HG02798 (cell line): ENCODE measurements at regions not wholly inside any gene's neighbourhood (a gene's known extent, or its start where the extent isn't known, plus 50 kb on each side); places are given as distances from the start of the nearest gene placed in this dataset.
"Not testable (repeated sequence)": the region's sequence is repeated elsewhere in the genome, so short reads cannot be mapped to it uniquely, and the experiment has no call there.

Source experiments
- ATAC-seq: cut with Tn5 transposase; IDR thresholded peaks from one replicate; pipeline ENCODE4 v1.9.1; 2021; ENCODE audit warnings: mild to moderate bottlenecking; ENCODE audit not compliant: unreplicated experiment, poor library complexity

DNA sequence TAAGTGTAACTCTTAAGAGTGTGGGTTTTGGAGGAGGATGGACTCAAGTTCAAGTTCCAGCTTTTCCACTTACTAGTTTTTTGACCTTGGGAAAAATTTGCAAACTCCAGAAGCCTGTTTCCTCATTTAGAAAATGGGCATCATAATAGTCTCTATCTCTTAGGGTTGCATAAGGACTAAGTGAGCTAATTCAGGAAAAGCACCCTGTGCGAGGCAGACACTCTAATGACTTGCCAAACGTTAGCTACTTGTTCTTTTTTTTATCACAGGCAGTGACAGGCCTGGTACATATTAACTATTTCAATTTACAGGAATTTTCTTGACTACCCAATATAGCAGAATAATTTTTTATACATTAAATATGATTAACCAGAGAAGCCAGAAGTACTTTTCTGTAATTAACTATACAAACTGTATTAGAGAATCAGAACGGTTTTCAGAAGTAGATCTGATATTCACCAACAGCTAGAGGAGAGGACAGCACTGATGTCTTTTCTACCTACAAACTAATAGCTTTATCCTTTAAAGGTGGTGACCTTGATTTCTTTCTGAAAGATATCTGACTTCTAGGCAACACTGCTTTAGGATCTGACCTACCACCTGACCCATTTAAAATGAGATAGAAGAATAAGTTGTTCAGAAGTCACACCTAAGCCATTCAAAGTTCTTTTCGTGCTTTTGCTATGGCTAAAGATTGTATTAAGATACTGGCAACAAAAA lies 139.6 kb upstream of the HAND2 start:
- ATAC-seq = no peak

DNA sequence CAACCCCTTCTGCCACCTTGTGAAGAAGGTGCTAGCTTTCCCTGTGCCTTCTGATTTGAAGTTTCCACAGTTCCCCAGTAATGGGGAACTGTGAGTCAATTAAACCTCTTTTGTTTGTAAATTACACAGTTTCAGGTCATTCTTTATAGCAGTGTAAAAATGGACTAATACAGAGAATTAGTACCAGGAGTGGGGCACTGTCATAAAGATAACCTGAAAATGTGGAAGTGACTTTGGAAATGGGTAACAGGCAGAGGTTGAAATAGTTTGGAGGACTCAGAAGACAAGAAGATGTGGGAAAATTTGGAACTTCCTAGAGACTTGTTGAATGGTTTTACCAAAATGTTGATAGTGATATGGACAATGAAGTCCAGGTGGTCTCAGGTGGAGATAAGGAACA lies 131.0 kb upstream of the HAND2 start:
- ATAC-seq = no peak

DNA sequence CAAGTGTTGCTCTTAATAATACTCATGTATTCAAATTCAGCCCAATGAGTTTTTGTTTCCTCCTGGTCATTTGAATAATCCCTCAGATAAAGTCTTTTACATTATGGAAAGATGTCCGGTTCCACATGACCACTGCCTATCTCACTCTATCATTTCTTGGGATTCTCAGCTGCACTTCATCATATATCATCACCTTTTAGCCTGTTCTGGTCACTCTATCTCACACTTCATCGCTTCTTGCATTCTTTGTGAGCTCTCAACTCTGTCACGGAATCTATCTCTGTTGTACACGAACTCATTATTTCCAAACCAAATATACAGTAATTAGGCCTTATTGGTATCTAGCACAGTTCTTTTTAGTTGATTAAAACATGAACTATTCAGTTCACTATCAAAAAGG lies 126.9 kb upstream of the HAND2 start:
- no peak for ATAC-seq

DNA sequence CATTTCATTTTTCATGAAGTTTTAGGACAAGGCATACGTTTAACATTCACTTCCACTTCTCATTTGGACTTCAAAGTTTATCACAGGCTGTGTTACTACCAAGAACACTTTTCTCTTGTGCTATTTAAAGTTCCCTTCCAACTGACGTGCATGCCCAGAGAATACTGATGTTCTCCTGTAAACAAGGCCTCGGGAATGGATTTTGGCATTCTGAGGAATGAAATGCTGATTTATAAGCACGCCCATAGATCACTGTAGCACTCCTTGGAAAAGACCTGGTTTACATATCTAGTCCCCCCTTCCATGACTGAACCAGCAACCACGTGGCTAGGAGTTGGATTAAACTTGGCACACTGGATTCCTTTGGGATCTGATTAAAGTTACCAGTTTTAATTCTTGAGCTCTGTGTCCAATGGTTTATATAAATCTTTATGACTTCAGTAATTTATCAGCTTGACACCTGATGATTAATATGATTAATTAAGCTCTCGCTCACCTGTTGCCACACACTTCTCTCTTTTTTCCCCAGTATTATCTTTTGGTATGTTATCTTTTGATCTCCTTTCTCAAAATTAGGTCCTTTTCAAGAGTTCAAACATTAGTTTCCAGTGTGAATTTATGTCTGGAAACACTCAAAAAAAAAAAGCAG lies 122.4 kb upstream of the HAND2 start:
- ATAC-seq = no peak

DNA sequence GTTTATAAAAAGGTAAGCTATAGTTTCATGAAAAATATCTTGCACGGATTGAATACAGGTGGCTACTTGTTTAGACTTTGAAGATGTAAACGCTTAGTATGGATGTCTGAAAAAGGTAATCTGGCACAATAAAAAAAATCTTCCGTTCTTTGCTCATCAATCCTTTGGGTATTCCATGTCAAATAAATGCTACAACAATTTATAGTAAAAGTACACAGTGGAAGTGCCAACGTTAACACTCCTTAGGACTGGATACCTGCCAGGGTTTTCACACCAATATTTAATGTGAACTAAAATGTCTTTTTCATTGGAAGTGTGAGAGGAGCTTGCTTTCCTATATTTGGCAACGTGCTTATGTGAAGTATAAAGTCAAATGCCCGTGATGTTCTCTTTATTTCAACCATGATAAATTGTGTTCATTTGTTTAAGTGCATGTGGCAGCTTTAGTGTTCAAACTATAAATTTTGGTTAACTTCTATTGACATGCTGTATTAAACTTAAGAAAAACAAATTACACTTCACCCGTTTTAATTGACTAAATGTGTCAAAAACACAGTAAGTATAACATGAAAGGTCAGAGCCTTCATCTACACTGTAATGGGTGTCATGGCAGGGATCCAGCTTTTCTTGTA lies 121.7 kb upstream of the HAND2 start:
- ATAC-seq = no peak

DNA sequence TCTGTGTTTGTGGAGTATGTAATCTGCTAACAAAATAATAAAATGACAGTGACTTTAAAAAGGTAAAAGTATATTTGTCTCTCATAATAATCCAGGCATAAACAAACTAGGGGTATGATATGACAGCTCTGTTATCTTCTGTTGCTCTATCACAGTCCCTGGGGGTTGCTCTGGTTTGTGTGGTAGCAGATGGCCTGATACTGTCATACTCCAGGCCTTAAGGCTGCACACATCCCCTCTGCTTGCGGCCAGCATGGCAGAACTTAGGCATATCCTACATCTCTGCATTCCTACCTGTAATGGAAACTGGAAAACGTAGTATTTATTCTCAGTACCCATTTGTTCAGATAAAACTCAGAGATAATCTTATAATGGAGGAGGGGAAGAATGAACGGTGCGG lies 117.9 kb upstream of the HAND2 start:
- ATAC-seq = no peak

DNA sequence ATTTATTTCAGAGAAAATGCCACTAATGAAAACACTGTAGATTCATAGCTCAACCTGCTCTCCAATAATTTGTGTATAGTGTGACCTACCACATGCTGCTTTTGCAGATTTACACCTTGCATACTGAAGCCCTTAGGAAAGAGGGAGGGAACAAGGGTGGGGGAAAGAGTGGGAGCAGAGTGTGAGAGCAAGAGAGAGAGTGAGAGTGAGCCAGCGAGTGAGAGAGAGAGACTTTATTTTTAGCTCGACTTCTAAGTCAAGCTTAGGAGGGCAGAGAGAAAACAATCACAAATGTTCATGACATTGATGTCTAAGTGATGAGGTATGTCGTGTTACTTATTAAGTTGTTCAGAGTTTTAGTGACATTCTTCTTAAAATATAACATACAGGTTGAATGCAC lies 112.5 kb upstream of the HAND2 start:
- ATAC-seq = no peak

DNA sequence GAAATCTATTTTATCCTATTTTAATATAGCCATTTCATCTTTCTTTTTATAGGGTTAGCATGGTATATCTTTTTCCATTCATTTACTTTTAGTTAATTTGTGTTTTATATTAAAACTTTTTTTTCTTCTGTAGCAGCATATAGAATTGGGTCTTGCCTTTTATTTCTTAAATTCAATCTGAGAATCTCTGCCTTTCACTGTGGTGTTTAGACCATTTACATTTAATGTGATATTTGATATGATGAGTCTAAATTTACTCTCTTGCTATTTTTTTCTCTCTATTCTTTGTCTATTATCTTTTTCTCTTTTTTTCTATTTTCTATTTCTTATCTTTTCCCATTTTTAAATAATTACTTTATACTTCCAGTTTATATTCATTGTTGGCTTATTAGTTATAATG lies 105.4 kb upstream of the HAND2 start:
- ATAC-seq = no peak

DNA sequence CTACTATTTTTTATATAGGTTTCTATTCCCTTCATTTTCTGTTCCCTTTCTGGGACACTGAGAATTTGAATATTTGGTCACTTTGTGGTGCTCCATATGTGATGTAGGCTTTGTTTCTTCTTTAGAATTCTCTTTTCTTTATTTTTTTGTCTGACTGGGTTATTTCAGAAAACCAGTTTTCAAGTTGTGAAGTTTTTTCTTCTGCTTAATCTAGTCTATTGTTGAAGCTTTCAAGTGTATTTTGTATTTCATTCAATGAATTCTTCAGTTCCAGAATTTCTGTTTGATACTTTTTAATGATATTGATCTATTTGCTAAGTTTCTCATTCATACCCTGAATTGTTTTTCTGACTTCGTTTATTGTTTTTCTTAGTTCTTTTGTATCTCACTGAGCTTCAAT lies 96.2 kb upstream of the HAND2 start:
- ATAC-seq = no peak

DNA sequence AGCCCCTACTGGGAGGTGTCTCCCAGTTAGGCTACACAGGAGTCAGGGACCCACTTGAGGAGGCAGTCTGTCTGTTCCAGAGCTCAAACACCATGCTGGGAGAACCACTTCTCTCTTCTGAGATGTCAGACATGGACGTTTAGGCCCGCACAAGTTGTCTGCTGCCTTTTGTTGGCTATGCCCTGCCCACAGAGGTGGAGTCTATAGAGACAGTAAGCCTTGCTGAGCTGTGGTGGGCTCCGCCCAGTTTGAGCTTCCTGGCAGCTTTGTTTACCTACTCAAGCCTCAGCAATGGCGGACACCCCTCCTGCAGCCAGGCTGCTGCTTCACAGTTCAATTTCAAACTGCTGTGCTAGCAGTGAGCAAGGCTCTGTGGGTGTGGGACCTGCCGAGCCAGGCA lies 88.6 kb upstream of the HAND2 start:
- not testable (repeated sequence) for ATAC-seq

DNA sequence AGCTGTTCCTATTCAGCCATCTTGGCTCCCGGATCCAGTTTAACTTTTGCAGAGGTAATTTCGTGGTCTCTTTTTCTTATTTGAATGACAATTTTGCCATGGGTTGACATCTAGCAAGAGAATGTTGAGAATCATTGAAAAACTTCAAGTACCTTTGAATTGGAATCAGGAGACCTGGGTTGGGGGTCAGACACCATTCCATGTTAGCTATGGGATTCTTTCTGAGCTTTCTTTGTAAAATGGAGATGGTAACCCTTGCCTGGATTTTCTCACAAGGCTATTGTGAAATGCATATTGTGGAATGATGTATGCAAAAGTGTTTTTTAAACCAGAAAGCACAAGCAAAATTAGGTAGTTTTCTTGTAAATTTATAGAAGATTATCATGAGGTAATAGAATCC lies 79.1 kb upstream of the HAND2 start:
- ATAC-seq = no peak

DNA sequence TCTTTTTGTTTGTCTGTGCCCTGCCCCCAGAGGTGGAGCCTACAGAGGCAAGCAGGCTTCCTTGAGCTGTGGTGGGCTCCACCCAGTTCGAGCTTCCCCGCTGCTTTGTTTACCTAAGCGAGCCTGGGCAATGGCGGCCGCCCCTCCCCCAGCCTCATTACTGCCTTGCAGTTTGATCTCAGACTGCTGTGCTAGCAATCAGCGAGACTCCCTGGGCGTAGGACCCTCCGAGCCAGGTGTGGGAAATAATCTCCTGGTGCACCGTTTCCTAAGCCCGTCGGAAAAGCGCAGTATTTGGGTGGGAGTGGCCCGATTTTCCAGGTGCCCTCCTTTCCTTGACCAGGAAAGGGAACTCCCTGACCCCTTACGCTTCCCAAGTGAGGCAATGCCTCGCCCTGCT lies 78.6 kb upstream of the HAND2 start:
- not testable (repeated sequence) for ATAC-seq

DNA sequence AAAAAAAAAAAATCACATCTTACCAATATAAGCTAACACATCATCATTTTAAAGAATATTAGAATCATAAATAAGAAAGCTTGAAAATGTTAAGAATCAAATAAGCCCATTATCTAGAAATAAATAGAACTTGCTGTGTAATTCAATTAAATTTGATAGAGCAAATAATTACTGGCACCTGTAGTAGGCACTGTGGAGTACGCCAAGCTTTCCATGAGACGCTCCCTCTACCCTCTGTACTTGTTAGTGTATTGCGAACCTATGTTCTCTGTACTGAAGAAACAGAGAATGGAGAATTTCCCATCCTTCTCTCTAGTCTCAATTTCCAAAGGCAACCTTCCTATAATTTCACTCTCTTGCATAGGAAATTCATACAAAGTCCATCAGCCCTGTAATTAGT lies 61.7 kb upstream of the HAND2 start:
- no peak for ATAC-seq

DNA sequence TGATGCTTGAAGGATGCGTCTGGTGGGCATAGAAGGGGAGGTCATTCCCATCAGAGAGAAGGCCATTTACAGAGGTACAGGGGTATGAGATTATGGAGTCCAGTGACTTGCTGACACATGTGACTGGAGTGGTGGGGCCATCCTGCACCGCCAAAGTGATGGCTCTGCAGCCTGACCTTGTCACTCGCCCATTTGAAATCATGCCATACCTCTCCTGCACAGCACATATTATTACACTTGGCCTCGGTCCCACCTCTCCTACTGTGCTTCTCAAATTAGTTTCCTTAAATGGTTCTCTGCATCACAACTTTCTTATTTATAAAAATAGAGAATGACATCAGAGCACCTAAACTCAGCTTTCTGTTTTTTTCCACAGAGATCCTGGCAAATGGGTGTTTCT lies 60.7 kb upstream of the HAND2 start:
- ATAC-seq = no peak

DNA sequence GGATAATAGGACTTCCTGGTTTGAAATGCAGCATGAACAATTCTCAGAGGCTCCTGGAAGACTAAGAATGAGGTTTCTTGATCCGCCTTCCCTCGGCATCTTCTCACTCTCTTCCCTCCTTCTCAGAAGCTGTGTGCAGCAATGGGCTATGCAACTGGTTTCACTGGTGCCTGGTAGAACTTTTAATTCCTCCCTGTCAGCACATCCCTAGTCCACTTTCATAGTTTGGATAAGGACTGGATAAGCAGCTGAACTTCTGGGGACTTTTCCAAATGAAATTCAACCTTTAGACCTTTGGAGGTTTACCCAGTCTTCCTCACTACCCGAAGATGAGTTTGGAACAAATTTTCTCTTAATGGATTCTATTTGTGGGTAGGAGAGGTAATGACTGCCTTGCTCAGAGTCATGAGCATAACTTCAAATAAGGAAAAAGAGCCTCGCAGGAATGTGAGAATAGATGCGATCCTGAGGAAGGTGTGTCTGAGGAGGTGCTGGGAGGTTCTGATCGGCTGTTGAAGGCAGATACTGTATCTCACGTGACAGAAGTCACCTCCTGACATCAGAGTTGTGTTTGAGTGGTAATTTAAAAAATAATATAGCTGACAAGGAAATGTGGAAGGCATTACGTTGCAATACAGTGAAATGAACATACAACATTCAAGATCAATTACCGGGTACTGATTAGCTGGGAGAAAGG lies 56.0 kb upstream of the HAND2 start:
- ATAC-seq = no peak

DNA sequence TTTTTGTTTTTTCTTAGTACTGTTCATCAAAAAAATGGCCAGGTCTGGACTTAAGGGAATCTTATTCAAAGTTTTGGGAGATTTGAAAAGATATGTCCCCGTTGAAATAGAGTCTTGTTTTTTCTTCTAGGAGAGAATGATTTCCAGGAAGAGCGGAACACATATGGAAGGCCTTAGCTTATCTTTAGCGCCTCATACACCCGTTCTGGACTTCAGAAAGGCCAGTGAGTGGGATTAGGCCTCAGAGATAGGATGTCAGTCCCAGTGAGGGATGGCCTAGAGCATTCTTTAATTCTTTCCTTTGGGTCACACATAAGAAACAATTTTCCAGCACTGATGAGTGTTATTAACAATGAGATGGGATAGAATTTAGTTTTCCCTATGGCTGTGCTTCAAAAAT lies 54.5 kb upstream of the HAND2 start:
- ATAC-seq = no peak
